Mucosa of descending colon (tissue), 3 donors: ENCODE measurements at regions not wholly inside any gene's neighbourhood (a gene's known extent, or its start where the extent isn't known, plus 50 kb on each side); places are given as distances from the start of the nearest gene placed in this dataset.

Experiments used
- ATAC-seq: fragments of 200-7000 bp; cut with Tn5 transposase; one replicate; pipeline ENCODE4 v1.9.1; 2020; ENCODE audit warnings: mild to moderate bottlenecking, moderate library complexity
- DNase-seq, 3 donors: peaks; one replicate each; pipeline ENCODE4 v3.0.0-alpha.2; 2020
- H3K36me3 ChIP-seq: fragments of 200-600 bp; one replicate; pipeline ENCODE4 v1.8.0; 2021; ENCODE audit warnings: low read depth, mild to moderate bottlenecking
- H3K4me1 ChIP-seq: fragments of 200-600 bp; one replicate; pipeline ENCODE4 v1.8.0; 2021; ENCODE audit warnings: low read depth, mild to moderate bottlenecking
- H3K4me3 ChIP-seq: fragments of 200-600 bp; one replicate; pipeline ENCODE4 v1.8.0; 2021; ENCODE audit warnings: mild to moderate bottlenecking
- H3K9me3 ChIP-seq: fragments of 200-600 bp; one replicate; pipeline ENCODE4 v1.8.0; 2021; ENCODE audit warnings: mild to moderate bottlenecking
- intact Hi-C, 2 donors: fragments of 100-400 bp; cut with DNase I in 1 of 2; cut with micrococcal nuclease in 1 of 2; formaldehyde crosslinking; loops; one replicate each; pipeline versions ENCODE4 v1.11.0 to v1.11.1; 2022; cut with DNase I, micrococcal nuclease
- TF ChIP-seq, protein P1 (sequence below): fragments of 200-600 bp; IDR thresholded peaks from one replicate; pipeline ENCODE4 v1.8.0; 2022; ENCODE audit warnings: antibody characterized with exemption, mild to moderate bottlenecking
- donor health status: DM: no; HTN: no; CAD: no; lungs with moderate emphysema.
- donor health status: DM: no; HTN: no; CAD: no.
- donor health status: DM: no; HTN: yes; CAD: no.

DNA sequence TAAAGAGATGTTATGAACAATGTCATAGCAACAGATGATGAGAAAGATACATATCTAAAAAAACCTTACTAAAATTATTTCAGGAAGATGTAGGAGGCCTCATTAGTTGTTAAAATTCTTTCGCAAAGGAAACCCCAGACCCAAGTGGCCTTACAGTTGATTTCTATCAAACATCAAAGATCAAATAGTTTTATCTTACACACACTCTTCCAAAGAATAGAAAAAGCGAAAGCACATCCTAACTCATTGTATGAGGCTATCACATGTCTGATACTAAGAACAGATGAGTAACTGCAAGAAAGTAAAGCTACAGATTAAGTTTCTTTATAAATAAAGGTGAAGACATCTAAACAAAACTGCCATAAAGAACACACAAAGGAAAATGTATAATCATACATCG is 82.9 kb upstream of the GDF10 start:
- Histone ChIP-seq H3K4me3 (no peak overlapping the region), H3K4me1 (no peaks in the 10 kb centered on the region), H3K36me3 (no peaks in the 10 kb centered on the region), H3K9me3 (no peaks in the 10 kb centered on the region)
- ATAC-seq: no peak
- TF ChIP-seq, protein P1, sequence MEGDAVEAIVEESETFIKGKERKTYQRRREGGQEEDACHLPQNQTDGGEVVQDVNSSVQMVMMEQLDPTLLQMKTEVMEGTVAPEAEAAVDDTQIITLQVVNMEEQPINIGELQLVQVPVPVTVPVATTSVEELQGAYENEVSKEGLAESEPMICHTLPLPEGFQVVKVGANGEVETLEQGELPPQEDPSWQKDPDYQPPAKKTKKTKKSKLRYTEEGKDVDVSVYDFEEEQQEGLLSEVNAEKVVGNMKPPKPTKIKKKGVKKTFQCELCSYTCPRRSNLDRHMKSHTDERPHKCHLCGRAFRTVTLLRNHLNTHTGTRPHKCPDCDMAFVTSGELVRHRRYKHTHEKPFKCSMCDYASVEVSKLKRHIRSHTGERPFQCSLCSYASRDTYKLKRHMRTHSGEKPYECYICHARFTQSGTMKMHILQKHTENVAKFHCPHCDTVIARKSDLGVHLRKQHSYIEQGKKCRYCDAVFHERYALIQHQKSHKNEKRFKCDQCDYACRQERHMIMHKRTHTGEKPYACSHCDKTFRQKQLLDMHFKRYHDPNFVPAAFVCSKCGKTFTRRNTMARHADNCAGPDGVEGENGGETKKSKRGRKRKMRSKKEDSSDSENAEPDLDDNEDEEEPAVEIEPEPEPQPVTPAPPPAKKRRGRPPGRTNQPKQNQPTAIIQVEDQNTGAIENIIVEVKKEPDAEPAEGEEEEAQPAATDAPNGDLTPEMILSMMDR: no peak
- no peak for DNase-seq
- intact Hi-C loops: no loop called here

DNA sequence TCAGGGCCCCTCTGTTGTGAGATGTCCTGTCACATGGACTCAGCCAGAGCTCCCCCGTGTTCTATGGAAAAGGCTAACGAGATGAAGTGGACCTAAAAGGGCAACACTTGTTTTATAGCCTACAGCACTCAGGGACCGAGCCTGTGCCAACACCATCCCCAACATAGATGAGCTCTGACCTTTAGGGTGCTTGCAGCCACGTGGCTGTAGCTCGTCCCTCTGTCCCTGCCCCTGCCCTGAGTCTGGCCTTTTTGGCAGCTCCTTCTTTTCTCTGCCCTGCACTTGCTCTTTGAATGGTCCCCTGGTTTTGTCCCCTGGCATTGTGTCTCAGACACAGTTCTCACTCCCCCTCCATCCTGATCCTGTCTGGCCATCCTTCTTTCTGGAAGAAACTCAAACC is 81.2 kb upstream of the GDF10 start:
- Histone ChIP-seq H3K4me3 (no peak overlapping the region), H3K36me3 (no peaks in the 10 kb centered on the region), H3K9me3 (no peaks in the 10 kb centered on the region), H3K4me1 (no peaks in the 10 kb centered on the region)
- TF ChIP-seq, protein P1: no peak
- intact Hi-C loops: no loop called here
- no peak for DNase-seq
- no peak for ATAC-seq

DNA sequence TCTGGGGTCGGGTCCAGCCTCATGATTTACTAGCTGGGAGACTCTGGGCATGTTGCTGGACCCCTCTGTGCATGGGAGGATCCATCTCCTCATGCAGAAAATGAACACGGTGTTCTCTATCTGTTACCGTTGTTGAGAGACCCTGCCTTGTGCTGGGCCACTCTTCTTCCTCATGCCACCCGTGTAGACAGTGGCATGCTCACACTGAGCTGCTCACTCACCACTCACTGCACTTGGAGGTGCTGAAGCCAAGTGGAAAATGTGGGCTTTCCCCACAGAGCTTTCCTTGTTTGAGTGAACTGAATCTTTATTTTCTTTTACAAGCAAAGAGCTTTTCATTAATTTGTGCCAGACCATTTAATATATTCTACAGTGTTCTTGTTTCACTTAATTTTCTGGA is 77.5 kb upstream of the GDF10 start:
- no peak overlapping the region for H3K4me3 ChIP-seq
- H3K36me3 ChIP-seq: no peaks in the 10 kb centered on the region
- no peaks in the 10 kb centered on the region for H3K9me3 ChIP-seq
- TF ChIP-seq, protein P1: no peak
- no peak for DNase-seq
- intact Hi-C loops: no loop called here
- no peak for ATAC-seq
- H3K4me1 ChIP-seq: no peaks in the 10 kb centered on the region

DNA sequence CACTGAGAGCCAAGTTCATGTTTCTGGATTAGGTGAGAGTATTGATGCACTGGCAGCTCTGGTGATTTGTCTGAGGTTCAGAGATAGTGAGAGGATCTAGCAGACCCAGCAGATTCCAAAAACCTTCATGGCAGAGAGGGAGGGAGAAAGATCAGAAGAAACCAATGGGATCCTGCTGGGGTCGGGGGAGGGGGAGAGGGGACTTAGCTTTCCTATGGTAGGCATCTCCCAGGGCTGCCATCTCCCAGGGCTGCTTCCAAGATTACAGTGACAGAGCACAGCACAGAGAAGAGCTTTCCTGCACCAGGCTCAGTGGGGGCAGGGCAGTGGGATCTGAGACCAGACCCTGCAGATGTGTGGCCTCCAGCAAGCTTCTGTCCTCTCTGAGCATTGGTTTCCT is 76.8 kb upstream of the GDF10 start:
- Histone ChIP-seq H3K4me1 (no peaks in the 10 kb centered on the region), H3K36me3 (no peaks in the 10 kb centered on the region), H3K9me3 (no peaks in the 10 kb centered on the region), H3K4me3 (no peak overlapping the region)
- ATAC-seq (no peak), DNase-seq (no peak)
- intact Hi-C loops: no loop called here
- TF ChIP-seq, protein P1: no peak

DNA sequence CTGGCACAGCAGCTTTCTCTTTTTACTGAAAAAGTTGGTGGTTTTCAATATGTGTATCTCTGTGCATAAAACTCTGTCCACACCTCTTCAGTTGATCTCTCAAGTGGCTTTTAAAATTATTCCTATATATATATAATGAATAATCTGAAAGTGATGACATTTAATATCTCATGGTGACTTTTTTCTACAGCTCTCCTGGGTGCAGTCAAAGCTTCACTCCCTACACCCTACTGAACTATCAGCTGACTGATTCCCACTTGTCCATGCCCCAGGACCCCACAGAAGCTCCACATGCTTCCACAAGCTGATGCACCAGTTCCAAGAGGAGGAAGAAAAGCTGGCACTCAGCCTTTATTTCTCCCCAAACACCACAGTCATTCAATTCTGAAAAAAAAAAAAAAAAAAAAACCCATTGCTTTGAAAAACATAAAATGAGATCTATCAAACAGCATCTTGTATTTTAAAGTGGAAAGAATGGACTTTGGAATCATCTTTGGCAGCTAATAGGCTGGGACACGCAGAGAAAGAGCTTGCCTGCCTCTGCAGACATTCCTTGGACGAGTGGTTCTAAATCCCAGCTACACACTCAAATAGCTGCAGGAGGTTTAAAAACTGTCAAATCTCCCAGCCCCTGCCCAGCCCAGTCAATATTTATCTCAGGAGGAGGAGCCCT is 75.3 kb upstream of the GDF10 start:
- no peaks in the 10 kb centered on the region for H3K4me1 ChIP-seq
- no peak overlapping the region for H3K4me3 ChIP-seq
- H3K9me3 ChIP-seq: no peaks in the 10 kb centered on the region
- TF ChIP-seq, protein P1: no peak
- no peaks in the 10 kb centered on the region for H3K36me3 ChIP-seq
- intact Hi-C loops: no loop called here
- ATAC-seq: no peak
- DNase-seq: no peak
